Chondrocyte (in vitro differentiated cells): ENCODE measurements at regions not wholly inside any gene's neighbourhood (a gene's known extent, or its start where the extent isn't known, plus 50 kb on each side); places are given as distances from the start of the nearest gene placed in this dataset.

Experiments
- DNase-seq: peaks from one replicate; pipeline ENCODE4 v3.0.0; 2021; ENCODE audit warnings: mixed read lengths, low spot score
- H3K27ac Mint-ChIP-seq: one replicate; pipeline ENCODE4 v1.8.0; 2021; ENCODE audit warnings: mild to moderate bottlenecking, moderate library complexity, mixed read lengths; ENCODE audit not compliant: unreplicated experiment
- H3K27me3 Mint-ChIP-seq: 2 replicates; pipeline ENCODE4 v1.8.0; 2021; ENCODE audit warnings: low read depth, mixed read lengths
- H3K36me3 Mint-ChIP-seq: 2 replicates; pipeline ENCODE4 v1.8.0; 2021; ENCODE audit warnings: low read depth, mixed read lengths
- H3K4me1 Mint-ChIP-seq: 2 replicates; pipeline ENCODE4 v1.8.0; 2021; ENCODE audit warnings: low read depth, mild to moderate bottlenecking, mixed read lengths
- H3K4me3 Mint-ChIP-seq: one replicate; pipeline ENCODE4 v1.8.0; 2021; ENCODE audit warnings: mild to moderate bottlenecking, moderate library complexity, mixed read lengths; ENCODE audit not compliant: unreplicated experiment
- H3K9me3 Mint-ChIP-seq: 2 replicates; pipeline ENCODE4 v1.8.0; 2021; ENCODE audit warnings: low read depth, mixed read lengths
- TF ChIP-seq, protein P1 (sequence below): fragments of 200-600 bp; sonication (generic); IDR thresholded peaks from 2 replicates; pipeline ENCODE4 v1.5.0; 2021; ENCODE audit warnings: antibody characterized with exemption, mild to moderate bottlenecking, moderate library complexity

DNA sequence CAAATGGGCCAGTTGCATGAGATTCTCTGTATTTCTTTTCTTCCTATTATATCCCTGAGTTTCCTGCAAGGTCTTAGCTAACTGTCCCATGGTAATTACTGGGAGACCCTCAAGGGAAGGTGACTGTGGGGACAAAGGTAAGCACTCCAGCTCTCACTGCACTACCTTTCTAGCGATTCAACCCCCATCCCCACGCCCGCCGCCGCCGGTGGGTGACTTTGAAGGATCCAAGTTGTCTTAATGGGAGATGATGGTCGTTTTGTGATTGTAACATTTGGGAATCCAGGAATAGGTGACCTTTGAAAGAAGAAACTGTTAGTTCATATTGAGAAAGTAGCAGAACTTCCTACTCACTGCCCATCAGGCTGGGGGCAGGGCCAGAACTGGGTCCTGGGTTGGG is 265.5 kb downstream of the LRFN2 start:
- TF ChIP-seq, protein P1, sequence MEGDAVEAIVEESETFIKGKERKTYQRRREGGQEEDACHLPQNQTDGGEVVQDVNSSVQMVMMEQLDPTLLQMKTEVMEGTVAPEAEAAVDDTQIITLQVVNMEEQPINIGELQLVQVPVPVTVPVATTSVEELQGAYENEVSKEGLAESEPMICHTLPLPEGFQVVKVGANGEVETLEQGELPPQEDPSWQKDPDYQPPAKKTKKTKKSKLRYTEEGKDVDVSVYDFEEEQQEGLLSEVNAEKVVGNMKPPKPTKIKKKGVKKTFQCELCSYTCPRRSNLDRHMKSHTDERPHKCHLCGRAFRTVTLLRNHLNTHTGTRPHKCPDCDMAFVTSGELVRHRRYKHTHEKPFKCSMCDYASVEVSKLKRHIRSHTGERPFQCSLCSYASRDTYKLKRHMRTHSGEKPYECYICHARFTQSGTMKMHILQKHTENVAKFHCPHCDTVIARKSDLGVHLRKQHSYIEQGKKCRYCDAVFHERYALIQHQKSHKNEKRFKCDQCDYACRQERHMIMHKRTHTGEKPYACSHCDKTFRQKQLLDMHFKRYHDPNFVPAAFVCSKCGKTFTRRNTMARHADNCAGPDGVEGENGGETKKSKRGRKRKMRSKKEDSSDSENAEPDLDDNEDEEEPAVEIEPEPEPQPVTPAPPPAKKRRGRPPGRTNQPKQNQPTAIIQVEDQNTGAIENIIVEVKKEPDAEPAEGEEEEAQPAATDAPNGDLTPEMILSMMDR: no peak
- Mint-ChIP-seq H3K27ac (no peak overlapping the region), H3K27me3 (peaks cover 67% of the 10 kb centered on the region), H3K36me3 (no peaks in the 10 kb centered on the region), H3K4me3 (no peak overlapping the region), H3K9me3 (peaks cover 10% of the 10 kb centered on the region), H3K4me1 (no peaks in the 10 kb centered on the region)
- DNase-seq: no peak

DNA sequence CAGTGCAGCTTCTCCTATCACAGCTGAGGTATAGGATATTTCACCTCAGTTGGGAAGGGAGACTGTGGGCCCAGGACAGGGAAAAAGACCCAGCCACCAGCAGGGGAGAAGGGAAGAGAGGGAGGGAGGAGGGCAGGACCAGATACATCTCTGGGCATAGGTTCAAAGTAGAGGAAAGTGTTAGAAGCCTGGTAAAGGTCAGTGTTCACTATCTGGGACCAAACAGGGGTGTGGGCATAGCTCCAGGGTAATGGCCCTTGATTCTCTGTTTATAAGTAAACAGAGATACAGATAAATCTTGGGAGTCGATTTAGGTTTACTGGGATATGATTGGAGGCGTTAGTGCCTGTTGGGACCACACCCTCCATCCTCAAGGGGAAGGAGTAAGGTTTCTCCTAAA is 266.2 kb downstream of the LRFN2 start:
- Mint-ChIP-seq H3K27ac (no peak overlapping the region), H3K9me3 (peaks cover 10% of the 10 kb centered on the region), H3K36me3 (no peaks in the 10 kb centered on the region), H3K4me3 (no peak overlapping the region), H3K4me1 (no peaks in the 10 kb centered on the region), H3K27me3 (peaks cover 69% of the 10 kb centered on the region)
- TF ChIP-seq, protein P1: no peak
- no peak for DNase-seq

DNA sequence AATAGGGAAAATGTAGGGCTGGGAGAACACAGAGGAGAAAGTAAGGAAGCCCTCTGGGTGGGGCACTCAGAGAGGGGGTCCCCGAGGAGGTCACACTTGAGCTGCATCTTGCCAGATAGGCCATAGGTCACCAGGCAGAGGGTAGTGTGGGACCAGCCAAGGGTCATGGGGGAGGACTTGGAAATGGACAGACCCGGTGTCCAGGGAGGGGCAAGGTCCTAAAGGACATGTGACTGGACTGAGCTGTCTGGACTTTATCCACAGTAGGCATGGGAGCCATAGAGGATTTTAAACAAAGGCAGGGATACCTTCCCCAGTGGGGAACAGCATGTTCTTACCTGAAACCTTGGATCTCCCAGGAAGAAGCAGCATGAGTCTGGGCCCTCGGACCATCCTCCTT is 266.7 kb downstream of the LRFN2 start:
- TF ChIP-seq, protein P1: no peak
- Mint-ChIP-seq H3K27ac (no peak overlapping the region), H3K4me3 (no peak overlapping the region), H3K36me3 (no peaks in the 10 kb centered on the region), H3K9me3 (peaks cover 10% of the 10 kb centered on the region), H3K4me1 (no peaks in the 10 kb centered on the region), H3K27me3 (peaks cover 73% of the 10 kb centered on the region)
- no peak for DNase-seq

DNA sequence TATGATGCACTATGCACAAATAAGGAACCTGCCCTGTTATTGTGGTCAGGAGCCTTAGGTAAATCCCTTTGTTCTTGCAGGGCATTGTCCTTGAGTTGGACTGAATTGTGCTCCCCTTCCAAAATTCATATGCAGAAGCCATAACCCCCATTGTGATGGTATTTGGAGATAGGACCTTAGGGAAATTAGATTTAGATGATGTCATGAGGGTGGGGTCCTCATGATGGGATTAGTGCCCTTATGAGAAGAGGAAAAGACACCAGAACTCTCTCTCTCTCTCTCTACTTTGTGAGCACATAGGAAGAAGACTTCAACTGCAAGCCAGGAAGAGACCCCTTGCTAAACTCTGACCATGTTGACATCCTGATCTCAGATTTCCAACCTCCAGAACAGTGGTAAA is 268.0 kb downstream of the LRFN2 start:
- Mint-ChIP-seq H3K4me3 (no peak overlapping the region), H3K36me3 (no peaks in the 10 kb centered on the region), H3K27ac (no peak overlapping the region), H3K9me3 (peaks cover 10% of the 10 kb centered on the region), H3K27me3 (peaks cover 67% of the 10 kb centered on the region), H3K4me1 (no peaks in the 10 kb centered on the region)
- TF ChIP-seq, protein P1: no peak
- no peak for DNase-seq

DNA sequence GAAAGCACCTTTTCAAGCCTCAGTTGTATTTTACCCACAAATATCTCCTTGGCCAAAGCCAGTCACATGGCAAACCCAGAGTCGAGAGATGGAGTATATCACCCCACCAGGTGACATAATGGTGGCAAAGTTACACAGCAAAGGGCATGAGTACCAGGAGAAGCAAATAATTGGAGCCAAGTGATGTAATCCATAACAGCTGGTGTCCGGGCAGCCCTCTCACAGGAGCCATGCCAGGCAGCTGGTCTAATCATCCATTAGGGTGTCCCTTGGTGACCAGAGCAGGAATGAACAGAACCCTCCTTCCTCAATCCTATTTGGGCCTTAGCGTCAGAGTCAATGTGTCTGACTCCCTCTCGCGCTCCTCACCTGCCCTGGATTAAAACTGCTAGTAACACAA is 272.1 kb downstream of the LRFN2 start:
- H3K4me1 Mint-ChIP-seq: no peaks in the 10 kb centered on the region
- H3K27me3 Mint-ChIP-seq: peaks cover 33% of the 10 kb centered on the region
- no peak for DNase-seq
- TF ChIP-seq, protein P1: no peak
- no peak overlapping the region for H3K4me3 Mint-ChIP-seq
- peaks cover 10% of the 10 kb centered on the region for H3K9me3 Mint-ChIP-seq
- H3K27ac Mint-ChIP-seq: no peak overlapping the region
- H3K36me3 Mint-ChIP-seq: no peaks in the 10 kb centered on the region
